A549 (cell line): ENCODE measurements at regions not wholly inside any gene's neighbourhood (a gene's known extent, or its start where the extent isn't known, plus 50 kb on each side); places are given as distances from the start of the nearest gene placed in this dataset.

Source experiments
- BHLHE40 ChIP-seq: IDR thresholded peaks from 2 replicates; pipeline ENCODE4 v1.6.1; 2012; ENCODE audit warnings: low read depth, low read length, inconsistent platforms
- CTCF ChIP-seq: fragments of >200 bp; sonication (Bioruptor Twin); formaldehyde crosslinking; IDR thresholded peaks from 3 replicates; pipeline ENCODE4 v1.5.1; 2016
- EP300 ChIP-seq, 2 experiments: fragments of >200 bp; sonication (Bioruptor Twin); formaldehyde crosslinking; IDR thresholded peaks; 2 replicates in 1 of 2; 3 replicates in 1 of 2; pipeline ENCODE4 v1.6.1; 2016 to 2017
- KDM1A ChIP-seq: fragments of 200-600 bp; sonication (generic); IDR thresholded peaks from 2 replicates; pipeline ENCODE4 v1.6.1; 2016; ENCODE audit warnings: low read depth, mild to moderate bottlenecking
- MAFK ChIP-seq: fragments of 450-650 bp; IDR thresholded peaks from 2 replicates; pipeline ENCODE4 v1.6.1; 2014; ENCODE audit not compliant: partially characterized antibody
- MAZ ChIP-seq: fragments of 150-350 bp; IDR thresholded peaks from 2 replicates; pipeline ENCODE4 v1.6.1; 2014; ENCODE audit warnings: antibody characterized with exemption, low read depth, low read length, borderline replicate concordance
- MYC ChIP-seq: IDR thresholded peaks from 2 replicates; pipeline ENCODE4 v1.6.1; 2012; ENCODE audit warnings: mild to moderate bottlenecking, inconsistent platforms, low read length, improper control_type of control experiment, borderline replicate concordance
- POLR2AphosphoS2 ChIP-seq: conservative IDR thresholded peaks from 2 replicates; pipeline ENCODE4 v1.6.1; 2012; ENCODE audit warnings: low read length, improper control_type of control experiment, inconsistent platforms
- RAD21 ChIP-seq, 2 experiments: fragments of >200 bp in 1 of 2; sonication (Bioruptor Twin) in 1 of 2; formaldehyde crosslinking in 1 of 2; IDR thresholded peaks in 1 of 2; conservative IDR thresholded peaks in 1 of 2; 2 replicates in 1 of 2; 3 replicates in 1 of 2; pipeline ENCODE4 v1.6.1; 2012 to 2018; ENCODE audit warnings: inconsistent platforms in 1 of 2
- SMC3 ChIP-seq: fragments of >200 bp; sonication (Bioruptor Twin); formaldehyde crosslinking; IDR thresholded peaks from 3 replicates; pipeline ENCODE4 v1.6.1; 2018; ENCODE audit warnings: inconsistent platforms
- TF ChIP-seq, protein P1 (sequence below): fragments of 450-650 bp; IDR thresholded peaks from 2 replicates; pipeline ENCODE4 v1.6.1; 2014; ENCODE audit warnings: antibody characterized with exemption
- TF ChIP-seq, protein P2 (sequence below): fragments of 200-600 bp; sonication (generic); IDR thresholded peaks from 2 replicates; pipeline ENCODE4 v1.6.1; 2016; ENCODE audit warnings: antibody characterized with exemption, mild to moderate bottlenecking, moderate library complexity
- TF ChIP-seq, protein P3 (sequence below): fragments of >200 bp; sonication (Bioruptor Twin); formaldehyde crosslinking; IDR thresholded peaks from 3 replicates; pipeline ENCODE4 v1.6.1; 2016

- TF ChIP-seq, protein P1, sequence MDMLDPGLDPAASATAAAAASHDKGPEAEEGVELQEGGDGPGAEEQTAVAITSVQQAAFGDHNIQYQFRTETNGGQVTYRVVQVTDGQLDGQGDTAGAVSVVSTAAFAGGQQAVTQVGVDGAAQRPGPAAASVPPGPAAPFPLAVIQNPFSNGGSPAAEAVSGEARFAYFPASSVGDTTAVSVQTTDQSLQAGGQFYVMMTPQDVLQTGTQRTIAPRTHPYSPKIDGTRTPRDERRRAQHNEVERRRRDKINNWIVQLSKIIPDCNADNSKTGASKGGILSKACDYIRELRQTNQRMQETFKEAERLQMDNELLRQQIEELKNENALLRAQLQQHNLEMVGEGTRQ, result no peak
- TF ChIP-seq CTCF, result no peak
- TF ChIP-seq SMC3, result no peak
- TF ChIP-seq BHLHE40, result no peak
- TF ChIP-seq, protein P2, sequence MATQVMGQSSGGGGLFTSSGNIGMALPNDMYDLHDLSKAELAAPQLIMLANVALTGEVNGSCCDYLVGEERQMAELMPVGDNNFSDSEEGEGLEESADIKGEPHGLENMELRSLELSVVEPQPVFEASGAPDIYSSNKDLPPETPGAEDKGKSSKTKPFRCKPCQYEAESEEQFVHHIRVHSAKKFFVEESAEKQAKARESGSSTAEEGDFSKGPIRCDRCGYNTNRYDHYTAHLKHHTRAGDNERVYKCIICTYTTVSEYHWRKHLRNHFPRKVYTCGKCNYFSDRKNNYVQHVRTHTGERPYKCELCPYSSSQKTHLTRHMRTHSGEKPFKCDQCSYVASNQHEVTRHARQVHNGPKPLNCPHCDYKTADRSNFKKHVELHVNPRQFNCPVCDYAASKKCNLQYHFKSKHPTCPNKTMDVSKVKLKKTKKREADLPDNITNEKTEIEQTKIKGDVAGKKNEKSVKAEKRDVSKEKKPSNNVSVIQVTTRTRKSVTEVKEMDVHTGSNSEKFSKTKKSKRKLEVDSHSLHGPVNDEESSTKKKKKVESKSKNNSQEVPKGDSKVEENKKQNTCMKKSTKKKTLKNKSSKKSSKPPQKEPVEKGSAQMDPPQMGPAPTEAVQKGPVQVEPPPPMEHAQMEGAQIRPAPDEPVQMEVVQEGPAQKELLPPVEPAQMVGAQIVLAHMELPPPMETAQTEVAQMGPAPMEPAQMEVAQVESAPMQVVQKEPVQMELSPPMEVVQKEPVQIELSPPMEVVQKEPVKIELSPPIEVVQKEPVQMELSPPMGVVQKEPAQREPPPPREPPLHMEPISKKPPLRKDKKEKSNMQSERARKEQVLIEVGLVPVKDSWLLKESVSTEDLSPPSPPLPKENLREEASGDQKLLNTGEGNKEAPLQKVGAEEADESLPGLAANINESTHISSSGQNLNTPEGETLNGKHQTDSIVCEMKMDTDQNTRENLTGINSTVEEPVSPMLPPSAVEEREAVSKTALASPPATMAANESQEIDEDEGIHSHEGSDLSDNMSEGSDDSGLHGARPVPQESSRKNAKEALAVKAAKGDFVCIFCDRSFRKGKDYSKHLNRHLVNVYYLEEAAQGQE, result no peak
- TF ChIP-seq EP300 (IDR thresholded peaks at IDR 0.05), result no peak
- TF ChIP-seq KDM1A, result no peak
- TF ChIP-seq MAFK, result no peak
- TF ChIP-seq MAZ, result no peak
- TF ChIP-seq MYC, result no peak
- TF ChIP-seq POLR2AphosphoS2, result no peak
- no peak for TF ChIP-seq RAD21 (conservative IDR thresholded peaks at IDR 0.05 in 1 of 2, IDR thresholded peaks at IDR 0.05 in 1 of 2)
- TF ChIP-seq, protein P3, sequence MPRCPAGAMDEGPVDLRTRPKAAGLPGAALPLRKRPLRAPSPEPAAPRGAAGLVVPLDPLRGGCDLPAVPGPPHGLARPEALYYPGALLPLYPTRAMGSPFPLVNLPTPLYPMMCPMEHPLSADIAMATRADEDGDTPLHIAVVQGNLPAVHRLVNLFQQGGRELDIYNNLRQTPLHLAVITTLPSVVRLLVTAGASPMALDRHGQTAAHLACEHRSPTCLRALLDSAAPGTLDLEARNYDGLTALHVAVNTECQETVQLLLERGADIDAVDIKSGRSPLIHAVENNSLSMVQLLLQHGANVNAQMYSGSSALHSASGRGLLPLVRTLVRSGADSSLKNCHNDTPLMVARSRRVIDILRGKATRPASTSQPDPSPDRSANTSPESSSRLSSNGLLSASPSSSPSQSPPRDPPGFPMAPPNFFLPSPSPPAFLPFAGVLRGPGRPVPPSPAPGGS, result no peak
Observed at GRCh38 chr1:63103682-63104081, 218.7 kb upstream of the FOXD3 start.
